ENCODE measurements at regions not wholly inside any gene's neighbourhood (a gene's known extent, or its start where the extent isn't known, plus 50 kb on each side); places are given as distances from the start of the nearest gene placed in this dataset.

DNA sequence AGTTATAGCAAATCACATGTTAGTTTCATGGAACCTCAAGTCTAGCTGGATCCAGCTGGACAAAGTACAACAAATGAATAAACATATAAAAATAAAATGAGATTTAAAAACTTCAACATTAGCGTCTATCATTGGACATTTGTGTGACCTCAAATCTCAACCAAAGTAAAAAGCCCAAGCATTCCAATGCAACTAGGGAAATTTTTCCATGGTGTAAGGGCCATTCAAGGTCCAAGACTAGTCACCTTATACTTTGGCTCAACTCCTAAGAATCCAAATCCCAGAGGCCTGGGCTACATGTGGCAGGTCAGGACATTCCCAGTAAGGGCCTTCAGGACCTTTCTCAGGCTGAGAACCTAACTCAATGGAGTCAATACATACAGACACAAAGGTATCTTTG, 137.4 kb upstream of the DMAC1 start:
- TF ChIP-seq CTCF (IDR thresholded peaks at IDR 0.05) (no peak), POLR2A (IDR thresholded peaks at IDR 0.05) (no peak)

Measured in transverse colon (tissue), 3 donors.